ENCODE measurements at regions not wholly inside any gene's neighbourhood (a gene's known extent, or its start where the extent isn't known, plus 50 kb on each side); places are given as distances from the start of the nearest gene placed in this dataset.

GRCh38 chr14:35988972-35989690, 163.0 kb downstream of the BRMS1L start:
- TF ChIP-seq, protein P1, sequence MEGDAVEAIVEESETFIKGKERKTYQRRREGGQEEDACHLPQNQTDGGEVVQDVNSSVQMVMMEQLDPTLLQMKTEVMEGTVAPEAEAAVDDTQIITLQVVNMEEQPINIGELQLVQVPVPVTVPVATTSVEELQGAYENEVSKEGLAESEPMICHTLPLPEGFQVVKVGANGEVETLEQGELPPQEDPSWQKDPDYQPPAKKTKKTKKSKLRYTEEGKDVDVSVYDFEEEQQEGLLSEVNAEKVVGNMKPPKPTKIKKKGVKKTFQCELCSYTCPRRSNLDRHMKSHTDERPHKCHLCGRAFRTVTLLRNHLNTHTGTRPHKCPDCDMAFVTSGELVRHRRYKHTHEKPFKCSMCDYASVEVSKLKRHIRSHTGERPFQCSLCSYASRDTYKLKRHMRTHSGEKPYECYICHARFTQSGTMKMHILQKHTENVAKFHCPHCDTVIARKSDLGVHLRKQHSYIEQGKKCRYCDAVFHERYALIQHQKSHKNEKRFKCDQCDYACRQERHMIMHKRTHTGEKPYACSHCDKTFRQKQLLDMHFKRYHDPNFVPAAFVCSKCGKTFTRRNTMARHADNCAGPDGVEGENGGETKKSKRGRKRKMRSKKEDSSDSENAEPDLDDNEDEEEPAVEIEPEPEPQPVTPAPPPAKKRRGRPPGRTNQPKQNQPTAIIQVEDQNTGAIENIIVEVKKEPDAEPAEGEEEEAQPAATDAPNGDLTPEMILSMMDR (IDR thresholded peaks at IDR 0.05) = no peak
- no peak for TF ChIP-seq ZFX (IDR thresholded peaks at IDR 0.05; ENCODE audit: borderline replicate concordance)

Data from 22Rv1 (cell line).